Panc1 (cell line): ENCODE measurements at regions not wholly inside any gene's neighbourhood (a gene's known extent, or its start where the extent isn't known, plus 50 kb on each side); places are given as distances from the start of the nearest gene placed in this dataset.

Source experiments
- ATAC-seq: fragments of 200-7000 bp; cut with Tn5 transposase; 2 replicates; pipeline ENCODE4 v1.9.1; 2020; ENCODE audit warnings: mild to moderate bottlenecking, moderate library complexity
- BruUV-seq: library from RNA; stranded (reverse); fragments of 400-500 nt; replicated peaks from 2 replicates; lab custom pipeline; 2021; lab: Mats Ljungman, UMichigan
- CTCF ChIA-PET: fragments of 300-600 bp; sonication (Branson Sonifier 250); formaldehyde crosslinking; loops from one replicate; lab custom pipeline; 2022; ENCODE audit warnings: antibody characterized with exemption; lab: Charles Lee
- POLR2A ChIA-PET: fragments of 300-600 bp; sonication (Branson Sonifier 250); formaldehyde crosslinking; loops from one replicate; lab custom pipeline; 2022; ENCODE audit warnings: antibody characterized with exemption; lab: Charles Lee
- DNase-seq: peaks from one replicate; pipeline ENCODE4 v3.0.0-alpha.2; 2010; ENCODE audit warnings: low read depth, low spot score
- H3K27ac ChIP-seq: 2 replicates; pipeline ENCODE4 v1.5.1; 2011; ENCODE audit warnings: mild to moderate bottlenecking, low read length, inconsistent platforms
- H3K27me3 ChIP-seq: fragments of 200-500 bp; sonication (Bioruptor generic); 2 replicates; pipeline ENCODE4 v1.6.0; 2014; ENCODE audit warnings: low read length, inconsistent platforms; ENCODE audit not compliant: control insufficient read depth, insufficient read depth
- H3K36me3 ChIP-seq: fragments of 200-500 bp; sonication (Bioruptor generic); 2 replicates; pipeline ENCODE4 v1.5.1; 2014; ENCODE audit warnings: inconsistent platforms, mild to moderate bottlenecking, low read length, moderate library complexity; ENCODE audit not compliant: control insufficient read depth, insufficient read depth
- H3K4me1 ChIP-seq: 2 replicates; pipeline ENCODE4 v1.5.1; 2011; ENCODE audit warnings: inconsistent platforms, mild to moderate bottlenecking, low read length, moderate library complexity; ENCODE audit not compliant: control insufficient read depth, insufficient read depth
- H3K4me3 ChIP-seq, 2 experiments: 2 replicates each; pipeline ENCODE4 v1.5.1; 2011 to 2012; ENCODE audit warnings: low read depth in 2 of 2, low read length in 2 of 2, mild to moderate bottlenecking in 2 of 2, inconsistent platforms in 1 of 2, moderate library complexity in 1 of 2
- H3K9me3 ChIP-seq: fragments of 200-500 bp; sonication (Bioruptor generic); 2 replicates; pipeline ENCODE4 v1.5.1; 2014; ENCODE audit warnings: low read depth, mild to moderate bottlenecking, inconsistent platforms, low read length, moderate library complexity; ENCODE audit not compliant: control insufficient read depth, insufficient read depth
- POLR2AphosphoS5 ChIP-seq: IDR thresholded peaks from 2 replicates; pipeline ENCODE4 v1.6.1; 2012; ENCODE audit warnings: mild to moderate bottlenecking, low read depth, low read length, moderate library complexity
- SIN3A ChIP-seq: IDR thresholded peaks from 2 replicates; pipeline ENCODE4 v1.6.1; 2012; ENCODE audit warnings: low read depth, mild to moderate bottlenecking, low read length, moderate library complexity, borderline replicate concordance; ENCODE audit not compliant: insufficient read depth
- TCF7L2 ChIP-seq: IDR thresholded peaks from 2 replicates; pipeline ENCODE4 v1.6.1; 2011; ENCODE audit warnings: mild to moderate bottlenecking, low read depth, low read length, inconsistent platforms
- in situ Hi-C: cut with HindIII; loops from 2 replicates; pipeline ENCODE4 v1.10.0; 2016; ENCODE audit warnings: low sequenced_read_pairs, low pct_unique_long_range_greater_than_20kb
- intact Hi-C: fragments of 100-400 bp; cut with micrococcal nuclease; formaldehyde crosslinking; loops from one replicate; pipeline ENCODE4 v1.10.0; 2022; ENCODE audit not compliant: unreplicated experiment
- TF ChIP-seq, protein P1 (sequence below): fragments of 450-650 bp; IDR thresholded peaks from 2 replicates; pipeline ENCODE4 v1.5.1; 2017; ENCODE audit warnings: mild to moderate bottlenecking
- TF ChIP-seq, protein P2 (sequence below), 2 experiments: IDR thresholded peaks; 2 replicates each; pipeline ENCODE4 v1.6.1; 2011 to 2012; ENCODE audit warnings: low read depth in 2 of 2, control low read depth in 1 of 2, low read length in 1 of 2, mild to moderate bottlenecking in 1 of 2, moderate library complexity in 1 of 2; ENCODE audit not compliant: insufficient read depth in 1 of 2

DNA sequence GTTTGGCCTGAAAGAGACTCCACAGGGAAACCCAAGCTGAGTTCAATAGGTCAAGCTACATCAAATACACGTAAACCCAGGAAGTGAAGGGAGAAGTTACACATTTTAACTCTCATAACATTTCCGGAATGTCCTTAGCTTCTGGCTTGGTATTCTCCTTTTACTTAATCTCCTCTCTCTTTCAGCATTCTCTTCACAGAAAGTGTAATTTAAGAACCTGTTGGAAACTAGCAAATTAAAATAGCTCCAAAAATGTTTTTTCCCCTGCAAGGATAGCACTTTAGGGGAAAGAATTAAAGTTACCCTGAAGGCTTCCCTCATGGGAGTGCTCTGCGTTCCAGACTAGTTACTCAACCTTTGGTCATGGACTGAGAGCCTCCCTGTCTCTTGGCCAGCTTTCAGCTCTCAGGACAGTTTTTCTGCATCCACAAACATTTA, 292.7 kb upstream of the TARS1 start:
- peak; percentile 88 for ATAC-seq
- CTCF ChIA-PET = no interaction called here
- TF ChIP-seq SIN3A (no peak), TCF7L2 (no peak), POLR2AphosphoS5 (no peak)
- TF ChIP-seq, protein P1, sequence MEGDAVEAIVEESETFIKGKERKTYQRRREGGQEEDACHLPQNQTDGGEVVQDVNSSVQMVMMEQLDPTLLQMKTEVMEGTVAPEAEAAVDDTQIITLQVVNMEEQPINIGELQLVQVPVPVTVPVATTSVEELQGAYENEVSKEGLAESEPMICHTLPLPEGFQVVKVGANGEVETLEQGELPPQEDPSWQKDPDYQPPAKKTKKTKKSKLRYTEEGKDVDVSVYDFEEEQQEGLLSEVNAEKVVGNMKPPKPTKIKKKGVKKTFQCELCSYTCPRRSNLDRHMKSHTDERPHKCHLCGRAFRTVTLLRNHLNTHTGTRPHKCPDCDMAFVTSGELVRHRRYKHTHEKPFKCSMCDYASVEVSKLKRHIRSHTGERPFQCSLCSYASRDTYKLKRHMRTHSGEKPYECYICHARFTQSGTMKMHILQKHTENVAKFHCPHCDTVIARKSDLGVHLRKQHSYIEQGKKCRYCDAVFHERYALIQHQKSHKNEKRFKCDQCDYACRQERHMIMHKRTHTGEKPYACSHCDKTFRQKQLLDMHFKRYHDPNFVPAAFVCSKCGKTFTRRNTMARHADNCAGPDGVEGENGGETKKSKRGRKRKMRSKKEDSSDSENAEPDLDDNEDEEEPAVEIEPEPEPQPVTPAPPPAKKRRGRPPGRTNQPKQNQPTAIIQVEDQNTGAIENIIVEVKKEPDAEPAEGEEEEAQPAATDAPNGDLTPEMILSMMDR = no peak
- TF ChIP-seq, protein P2, sequence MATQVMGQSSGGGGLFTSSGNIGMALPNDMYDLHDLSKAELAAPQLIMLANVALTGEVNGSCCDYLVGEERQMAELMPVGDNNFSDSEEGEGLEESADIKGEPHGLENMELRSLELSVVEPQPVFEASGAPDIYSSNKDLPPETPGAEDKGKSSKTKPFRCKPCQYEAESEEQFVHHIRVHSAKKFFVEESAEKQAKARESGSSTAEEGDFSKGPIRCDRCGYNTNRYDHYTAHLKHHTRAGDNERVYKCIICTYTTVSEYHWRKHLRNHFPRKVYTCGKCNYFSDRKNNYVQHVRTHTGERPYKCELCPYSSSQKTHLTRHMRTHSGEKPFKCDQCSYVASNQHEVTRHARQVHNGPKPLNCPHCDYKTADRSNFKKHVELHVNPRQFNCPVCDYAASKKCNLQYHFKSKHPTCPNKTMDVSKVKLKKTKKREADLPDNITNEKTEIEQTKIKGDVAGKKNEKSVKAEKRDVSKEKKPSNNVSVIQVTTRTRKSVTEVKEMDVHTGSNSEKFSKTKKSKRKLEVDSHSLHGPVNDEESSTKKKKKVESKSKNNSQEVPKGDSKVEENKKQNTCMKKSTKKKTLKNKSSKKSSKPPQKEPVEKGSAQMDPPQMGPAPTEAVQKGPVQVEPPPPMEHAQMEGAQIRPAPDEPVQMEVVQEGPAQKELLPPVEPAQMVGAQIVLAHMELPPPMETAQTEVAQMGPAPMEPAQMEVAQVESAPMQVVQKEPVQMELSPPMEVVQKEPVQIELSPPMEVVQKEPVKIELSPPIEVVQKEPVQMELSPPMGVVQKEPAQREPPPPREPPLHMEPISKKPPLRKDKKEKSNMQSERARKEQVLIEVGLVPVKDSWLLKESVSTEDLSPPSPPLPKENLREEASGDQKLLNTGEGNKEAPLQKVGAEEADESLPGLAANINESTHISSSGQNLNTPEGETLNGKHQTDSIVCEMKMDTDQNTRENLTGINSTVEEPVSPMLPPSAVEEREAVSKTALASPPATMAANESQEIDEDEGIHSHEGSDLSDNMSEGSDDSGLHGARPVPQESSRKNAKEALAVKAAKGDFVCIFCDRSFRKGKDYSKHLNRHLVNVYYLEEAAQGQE (IDR thresholded peaks at IDR 0.05; ENCODE audit: insufficient read depth in 1 of 2, low read depth in 2 of 2, low read length in 1 of 2) = no peak
- no peak overlapping the region for H3K4me3 ChIP-seq
- H3K27ac ChIP-seq = no peak overlapping the region
- H3K27me3 ChIP-seq = no peaks in the 10 kb centered on the region
- peak; percentile 77 for DNase-seq
- intact Hi-C loops (no loop called here), in situ Hi-C loops (no loop called here)
- H3K9me3 ChIP-seq = no peaks in the 10 kb centered on the region
- no peaks in the 10 kb centered on the region for H3K4me1 ChIP-seq
- no peaks in the 10 kb centered on the region for H3K36me3 ChIP-seq
- BruUV-seq = no TSS peak
- POLR2A ChIA-PET = interaction anchor here (0.6 kb wide), 1 partner anchor 20 kb away, joined by 3 read pairs; no protein-coding TSS in a partner anchor

DNA sequence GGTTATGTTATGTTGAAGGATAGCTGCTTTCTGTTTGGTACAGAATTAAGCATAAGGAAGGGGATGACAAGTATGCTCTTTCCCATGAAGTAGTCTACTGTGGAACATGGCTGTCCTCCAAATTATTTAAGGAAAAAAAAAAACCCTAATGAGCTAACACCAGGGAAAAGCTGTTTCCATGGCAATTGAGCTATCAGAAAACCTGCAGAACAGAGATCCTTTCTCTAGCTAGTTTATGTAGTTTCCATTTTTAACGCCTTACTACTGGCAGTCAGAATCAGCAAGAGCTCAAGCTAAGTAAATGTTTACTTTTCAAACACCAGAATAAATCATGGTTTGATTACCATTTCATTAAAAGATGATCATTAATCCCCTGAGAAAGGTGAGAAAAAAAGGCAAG, 287.4 kb upstream of the TARS1 start:
- no peaks in the 10 kb centered on the region for H3K36me3 ChIP-seq
- no peak overlapping the region for H3K27ac ChIP-seq
- in situ Hi-C loops = no loop called here
- H3K27me3 ChIP-seq = no peaks in the 10 kb centered on the region
- TF ChIP-seq, protein P1 = no peak
- TF ChIP-seq TCF7L2 (no peak), POLR2AphosphoS5 (no peak), SIN3A (no peak)
- TF ChIP-seq, protein P2 (IDR thresholded peaks at IDR 0.05; ENCODE audit: insufficient read depth in 1 of 2, low read depth in 2 of 2, low read length in 1 of 2) = no peak
- intact Hi-C loops = no loop called here
- H3K4me3 ChIP-seq = no peak overlapping the region
- ChIA-PET CTCF (no interaction called here), POLR2A (no interaction called here)
- no peaks in the 10 kb centered on the region for H3K9me3 ChIP-seq
- ATAC-seq (no peak), DNase-seq (no peak)
- no TSS peak for BruUV-seq
- H3K4me1 ChIP-seq = no peaks in the 10 kb centered on the region
